HT1080 (cell line): ENCODE measurements at regions not wholly inside any gene's neighbourhood (a gene's known extent, or its start where the extent isn't known, plus 50 kb on each side); places are given as distances from the start of the nearest gene placed in this dataset.
"Not testable (repeated sequence)": the region's sequence is repeated elsewhere in the genome, so short reads cannot be mapped to it uniquely, and the experiment has no call there.

Experiments used
- DNase-seq: peaks from one replicate; pipeline ENCODE4 v3.0.0-alpha.2; 2015; ENCODE audit warnings: low read depth

DNA sequence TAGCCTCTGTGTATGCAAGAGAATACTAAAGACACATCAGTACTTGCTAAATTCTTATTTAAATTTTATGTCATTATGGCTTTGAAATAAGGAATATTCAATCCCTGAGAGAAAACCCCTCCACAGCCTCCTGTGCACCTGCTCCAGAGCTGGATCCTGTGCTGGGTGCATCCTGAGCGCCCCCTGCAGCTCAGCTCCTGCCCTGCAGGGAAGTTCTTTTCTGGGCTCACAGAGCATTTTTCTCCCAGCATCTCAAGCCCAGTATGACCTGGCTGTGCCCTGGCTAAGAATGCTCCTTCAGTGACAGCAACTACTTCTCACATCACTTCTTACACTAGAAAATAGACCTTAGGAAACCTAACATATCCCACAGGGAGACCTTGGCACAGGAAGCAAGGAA, 1211.7 kb downstream of the TMEM121 start:
- DNase-seq, result no peak

DNA sequence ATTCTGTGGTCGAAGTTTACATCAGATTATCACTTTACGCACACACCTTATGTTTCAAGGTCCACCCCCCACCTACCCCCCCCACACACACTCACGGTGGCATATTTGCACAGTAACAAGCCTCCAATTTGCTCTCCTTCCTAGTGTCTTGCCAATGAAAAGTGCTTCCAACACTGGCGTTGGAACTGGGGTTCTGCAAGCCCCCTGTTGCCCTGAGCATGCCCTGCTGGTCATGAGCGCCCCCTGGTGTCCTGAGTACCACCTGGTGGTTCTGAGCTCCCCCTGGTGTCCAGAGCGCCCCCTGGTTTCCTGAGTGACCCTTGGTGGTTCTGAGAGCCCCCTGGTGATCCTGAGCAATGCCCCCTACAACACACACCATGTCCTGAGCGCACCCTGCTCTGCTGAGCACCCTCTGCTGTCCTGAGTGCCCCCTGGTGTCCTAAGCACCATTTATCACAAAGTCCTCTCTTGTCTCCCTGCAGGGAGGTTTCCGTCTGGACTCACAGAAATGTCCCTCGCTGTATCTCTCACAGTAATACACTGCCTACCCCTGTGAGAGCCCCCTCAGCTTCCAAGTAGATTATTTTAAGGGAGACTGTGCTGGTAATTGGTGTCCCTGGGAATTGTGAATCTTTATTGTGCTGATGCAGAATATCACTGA, 1212.3 kb downstream of the TMEM121 start:
- DNase-seq, result not testable (repeated sequence)

DNA sequence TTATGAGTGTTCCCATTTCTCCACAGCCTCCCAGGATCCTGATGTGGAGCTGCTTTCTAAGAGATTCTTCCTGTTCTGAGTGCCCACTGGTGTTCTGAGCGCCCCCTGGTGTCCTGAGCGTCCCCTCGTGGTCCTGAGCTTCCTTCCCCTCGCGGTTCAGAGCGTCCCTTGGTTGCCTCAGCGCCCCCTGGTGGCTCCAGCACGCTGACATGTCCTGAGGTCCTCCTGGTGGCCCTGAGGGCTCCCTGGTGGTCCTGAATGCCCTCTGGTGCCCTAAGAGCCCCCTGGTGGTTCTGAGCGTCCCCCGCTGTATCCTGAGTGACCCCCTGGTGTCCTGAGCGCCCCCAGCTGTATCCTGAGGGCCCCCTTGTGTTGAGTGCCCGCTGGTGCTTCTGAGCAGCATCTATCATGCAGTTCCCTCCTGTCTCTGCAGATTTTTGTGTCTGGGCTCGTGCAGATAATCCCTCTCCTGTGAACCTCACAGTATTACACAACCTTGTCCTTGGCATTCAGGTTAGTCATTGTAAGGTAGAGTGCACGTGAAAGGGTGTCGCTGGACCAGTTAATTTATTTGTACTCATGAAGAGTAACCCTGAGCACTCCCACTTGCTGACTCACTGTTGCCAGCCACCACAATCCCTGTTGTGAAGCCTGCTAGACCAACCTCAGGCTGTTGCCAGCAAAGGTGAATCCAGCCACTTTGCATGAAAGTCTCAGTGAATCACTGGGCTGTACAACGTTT, 1214.9 kb downstream of the TMEM121 start:
- not testable (repeated sequence) for DNase-seq

DNA sequence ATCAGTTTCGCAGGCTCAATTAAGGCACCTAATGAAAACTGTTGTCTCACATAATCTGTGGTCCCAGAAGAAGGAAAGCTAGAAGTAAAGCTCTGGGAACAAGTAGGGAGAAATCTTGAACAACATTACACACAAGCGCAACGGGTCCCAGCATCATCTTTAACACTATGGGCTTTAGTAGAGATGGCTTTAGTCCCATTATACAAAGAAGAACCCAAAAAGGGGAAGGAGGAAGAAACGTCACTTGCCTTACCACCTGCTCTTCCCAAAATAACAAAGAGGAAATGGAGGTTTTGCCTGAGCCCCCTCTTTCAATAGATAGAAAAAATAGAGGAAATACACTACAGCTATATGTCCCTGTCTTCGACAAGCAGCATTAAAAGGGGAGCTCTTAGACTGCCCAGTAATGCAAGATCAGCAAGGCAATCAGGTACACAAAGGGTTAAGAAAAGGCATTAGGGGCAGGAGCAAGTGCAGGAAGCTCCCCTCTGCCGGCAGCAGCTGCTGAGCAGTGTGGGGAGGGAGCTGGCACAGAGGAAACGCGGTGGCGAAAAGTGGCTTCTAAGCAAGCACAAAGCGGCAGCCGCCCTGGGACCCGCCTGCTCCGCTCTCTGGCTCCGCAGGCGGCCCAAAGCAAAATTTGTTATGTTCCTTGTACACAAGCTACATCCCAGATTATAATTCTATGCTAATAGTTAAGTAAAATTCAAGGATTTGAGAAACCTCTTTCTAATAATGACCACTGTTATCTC, 1218.8 kb downstream of the TMEM121 start:
- not testable (repeated sequence) for DNase-seq

DNA sequence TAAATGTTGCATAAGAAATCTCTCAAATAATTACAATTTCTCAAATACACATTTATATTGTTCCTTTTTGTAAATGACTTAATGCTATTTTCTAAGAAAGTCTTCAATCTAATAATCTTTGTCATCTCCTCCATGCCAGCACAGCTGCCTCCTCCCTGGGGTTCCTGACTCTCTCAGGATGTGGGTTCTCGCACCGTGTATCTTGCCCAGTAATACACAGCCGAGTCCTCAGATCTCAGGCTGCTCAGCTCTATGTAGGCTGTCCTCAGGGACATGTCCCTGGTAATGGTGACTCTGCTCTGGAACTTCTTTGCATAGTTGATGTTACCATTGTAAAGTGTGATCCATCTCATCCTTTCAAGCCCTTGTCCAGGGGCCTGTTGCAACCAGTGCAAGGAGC, 1223.7 kb downstream of the TMEM121 start:
- DNase-seq, result not testable (repeated sequence)

DNA sequence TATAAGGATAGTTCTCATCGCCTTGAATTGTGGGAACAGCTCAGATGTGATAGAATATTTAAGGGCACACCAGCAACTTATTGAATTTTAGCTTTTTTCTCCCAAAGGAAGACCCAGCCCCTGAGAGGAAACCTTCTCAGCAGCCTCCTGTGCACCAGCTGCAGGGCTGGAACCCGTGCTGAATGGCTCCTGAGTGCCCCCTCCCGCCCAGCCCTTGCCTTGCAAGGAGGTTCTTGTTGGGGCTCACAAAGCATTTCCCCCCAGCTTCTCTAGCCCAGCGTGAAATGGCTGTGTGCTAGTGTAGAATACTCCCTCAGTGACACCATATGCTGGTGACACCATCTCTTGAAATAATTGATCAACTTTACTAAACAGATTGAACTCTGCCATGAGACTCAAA, 1227.4 kb downstream of the TMEM121 start:
- not testable (repeated sequence) for DNase-seq

DNA sequence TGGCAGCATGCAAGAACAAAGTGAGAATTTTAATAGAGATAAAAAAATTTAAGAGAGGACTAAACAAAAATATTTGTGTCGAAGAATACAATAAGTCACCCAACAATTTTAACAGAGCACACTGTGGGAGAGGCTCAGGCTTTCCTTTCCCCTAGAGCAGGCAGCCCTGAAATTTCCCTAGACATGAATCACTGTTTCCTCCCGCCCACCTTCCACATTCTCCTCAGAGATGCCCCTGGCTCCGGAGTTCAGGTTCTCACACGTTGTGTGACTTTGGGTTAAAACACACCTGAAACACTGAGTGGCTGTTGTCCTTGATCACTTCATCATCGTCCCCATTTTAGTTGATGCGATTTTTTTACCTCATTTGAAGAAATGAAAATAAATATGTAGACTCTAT, 1231.1 kb downstream of the TMEM121 start:
- not testable (repeated sequence) for DNase-seq

DNA sequence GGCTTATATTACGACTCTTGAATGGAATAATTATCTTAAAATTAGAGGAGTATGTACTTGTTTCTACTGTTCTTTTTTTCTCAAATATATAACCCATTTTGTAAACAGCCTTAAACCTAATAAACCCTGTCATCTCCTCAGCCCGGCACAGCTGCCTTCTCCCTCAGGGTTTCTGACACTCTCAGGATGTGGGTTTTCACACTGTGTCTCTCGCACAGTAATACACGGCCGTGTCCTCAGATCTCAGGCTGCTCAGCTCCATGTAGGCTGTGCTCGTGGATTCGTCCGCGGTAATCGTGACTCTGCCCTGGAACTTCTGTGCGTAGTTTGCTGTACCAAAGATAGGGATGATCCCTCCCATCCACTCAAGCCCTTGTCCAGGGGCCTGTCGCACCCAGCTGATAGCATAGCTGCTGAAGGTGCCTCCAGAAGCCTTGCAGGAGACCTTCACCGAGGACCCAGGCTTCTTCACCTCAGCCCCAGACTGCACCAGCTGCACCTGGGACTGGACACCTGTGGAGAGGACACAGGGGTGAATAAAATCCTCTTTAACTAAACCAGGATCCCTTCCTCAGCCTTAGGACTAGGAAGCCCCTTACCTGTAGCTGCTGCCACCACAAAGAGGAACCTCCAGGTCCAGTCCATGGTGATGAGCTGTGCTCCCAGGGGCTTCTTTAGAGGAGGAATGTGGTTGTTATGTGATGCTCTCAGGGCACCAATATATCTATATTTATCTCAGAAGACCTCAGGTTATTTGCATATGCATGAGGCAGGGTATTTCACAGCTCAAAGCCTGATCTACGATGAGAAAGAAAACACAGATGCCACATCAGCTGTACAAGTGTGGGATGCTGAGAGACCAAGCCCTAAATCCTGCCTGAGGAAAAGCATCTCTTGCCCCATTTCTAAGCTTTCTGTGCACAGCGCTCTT, 1235.8 kb downstream of the TMEM121 start:
- not testable (repeated sequence) for DNase-seq

DNA sequence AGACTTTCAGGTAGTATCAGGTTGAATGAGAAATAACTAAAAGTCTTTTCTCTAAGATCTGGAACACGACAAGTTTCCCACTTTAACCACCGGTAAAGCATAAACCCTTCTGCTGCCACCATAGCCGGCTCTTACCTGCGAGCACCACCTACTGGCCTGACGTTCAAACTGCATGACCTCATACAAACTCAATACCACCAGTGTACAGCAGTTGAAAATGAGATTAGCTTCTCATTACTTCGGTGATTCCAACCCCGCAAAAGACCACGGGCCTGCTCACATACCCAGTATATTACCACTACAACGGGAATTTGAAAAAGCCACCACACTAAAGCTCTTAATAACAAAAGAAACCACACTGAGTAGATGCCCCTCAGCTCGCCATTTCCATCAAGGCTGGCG, 1238.6 kb downstream of the TMEM121 start:
- DNase-seq, result not testable (repeated sequence)

DNA sequence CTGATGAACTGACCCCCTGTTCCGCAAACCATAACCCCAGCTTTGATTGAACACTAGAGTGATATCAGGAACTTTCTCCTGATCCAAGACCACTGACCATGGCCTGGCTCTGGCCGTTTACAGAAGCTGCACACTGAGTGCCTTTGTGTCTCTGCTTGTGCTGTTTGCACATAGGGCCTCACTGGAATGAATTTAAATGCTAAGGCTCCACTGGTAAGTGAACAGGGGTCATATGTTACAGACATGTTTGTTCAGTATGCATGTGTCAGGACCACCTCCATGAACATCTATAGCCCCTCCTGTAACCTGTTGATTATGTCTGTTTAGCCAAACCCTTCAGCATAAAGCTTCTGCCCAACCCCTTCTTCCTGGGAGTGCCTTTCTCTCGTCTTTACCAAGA, 1239.8 kb downstream of the TMEM121 start:
- no peak for DNase-seq

DNA sequence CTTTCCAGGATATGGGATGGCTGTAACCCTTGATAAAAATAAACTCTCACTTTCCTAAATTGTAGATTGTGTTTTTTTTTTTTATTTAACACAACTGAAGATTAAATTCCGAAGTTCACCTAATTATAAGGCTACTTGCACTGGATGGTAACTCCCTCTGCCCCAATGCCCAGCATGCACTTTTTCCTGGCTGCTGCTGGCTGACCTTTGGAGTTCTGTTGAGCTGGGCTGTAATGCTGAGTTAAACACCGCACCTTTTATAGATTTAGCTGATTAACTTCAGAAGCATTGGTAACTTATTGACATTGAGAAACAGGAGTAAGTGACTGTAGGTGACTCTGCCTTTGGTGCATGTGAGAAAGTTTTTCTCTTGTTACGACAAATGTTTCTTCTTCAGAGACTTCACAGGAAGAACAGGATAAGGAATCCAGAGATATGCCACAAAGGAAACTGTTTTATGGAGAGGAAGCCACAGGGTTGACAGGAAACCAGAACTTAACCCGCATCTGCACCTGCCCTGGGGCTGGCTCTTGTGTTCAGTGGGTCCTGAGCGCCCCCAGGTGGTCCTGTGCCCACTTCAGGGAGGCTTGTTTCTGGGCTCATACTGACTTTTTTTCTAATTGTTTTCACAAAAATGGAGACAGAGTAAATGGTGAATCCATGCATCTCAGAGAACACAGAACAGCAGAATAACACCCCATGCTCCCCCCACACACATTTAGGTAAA, 1240.3 kb downstream of the TMEM121 start:
- peak; percentile 3 for DNase-seq

DNA sequence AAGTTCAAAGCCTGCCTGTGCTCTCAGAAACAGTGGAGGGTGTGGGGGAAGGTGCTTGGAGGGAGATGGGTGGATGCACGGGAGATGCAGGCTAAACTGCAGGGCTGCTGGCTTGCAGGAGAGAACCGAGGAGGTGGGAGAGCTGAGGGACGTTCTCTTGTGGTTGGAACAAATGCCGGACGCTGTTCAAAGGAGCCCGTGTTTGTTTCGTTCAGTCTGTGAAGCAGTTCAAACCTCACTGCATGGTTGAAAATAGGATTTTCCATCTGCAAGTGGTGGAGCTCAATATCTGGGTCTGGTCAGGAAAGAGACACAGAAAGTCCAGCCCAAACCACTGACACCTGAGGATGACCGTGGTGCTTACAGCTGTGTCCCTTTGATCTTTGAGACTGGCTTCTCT, 1241.8 kb downstream of the TMEM121 start:
- DNase-seq, result not testable (repeated sequence)

DNA sequence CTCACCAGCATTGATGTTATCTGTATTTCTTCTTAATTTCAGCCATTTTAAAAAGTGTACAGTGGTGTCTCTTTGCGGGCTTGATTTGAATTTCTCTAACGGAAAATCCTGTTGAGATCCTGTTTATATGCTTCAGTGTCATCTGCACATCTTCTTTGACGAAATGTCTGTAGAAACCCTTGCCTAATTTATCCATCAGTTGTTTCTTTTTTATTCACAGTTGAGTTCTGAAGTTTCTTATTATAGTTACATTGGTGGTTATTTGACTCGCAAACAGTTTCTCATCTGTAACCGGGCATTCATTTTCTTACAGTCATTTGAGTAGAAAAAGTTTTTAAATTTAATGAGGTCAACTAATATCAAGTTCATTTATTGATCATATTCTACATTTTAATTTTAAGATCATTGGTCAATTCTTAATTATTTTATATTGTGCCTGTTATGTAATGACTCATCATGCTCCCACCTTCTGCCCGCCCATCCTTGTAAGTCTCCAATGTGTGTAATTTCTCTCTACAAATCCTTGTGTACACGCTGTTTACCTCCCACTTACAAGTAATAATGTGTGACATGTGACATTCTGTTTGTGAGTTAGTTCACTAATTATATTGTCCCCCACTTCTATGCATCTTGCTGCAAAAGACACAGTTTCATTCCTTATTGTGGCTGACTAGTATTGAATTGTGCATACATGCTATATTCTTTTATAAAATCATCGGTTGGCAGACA, 1242.8 kb downstream of the TMEM121 start:
- DNase-seq, result not testable (repeated sequence)

DNA sequence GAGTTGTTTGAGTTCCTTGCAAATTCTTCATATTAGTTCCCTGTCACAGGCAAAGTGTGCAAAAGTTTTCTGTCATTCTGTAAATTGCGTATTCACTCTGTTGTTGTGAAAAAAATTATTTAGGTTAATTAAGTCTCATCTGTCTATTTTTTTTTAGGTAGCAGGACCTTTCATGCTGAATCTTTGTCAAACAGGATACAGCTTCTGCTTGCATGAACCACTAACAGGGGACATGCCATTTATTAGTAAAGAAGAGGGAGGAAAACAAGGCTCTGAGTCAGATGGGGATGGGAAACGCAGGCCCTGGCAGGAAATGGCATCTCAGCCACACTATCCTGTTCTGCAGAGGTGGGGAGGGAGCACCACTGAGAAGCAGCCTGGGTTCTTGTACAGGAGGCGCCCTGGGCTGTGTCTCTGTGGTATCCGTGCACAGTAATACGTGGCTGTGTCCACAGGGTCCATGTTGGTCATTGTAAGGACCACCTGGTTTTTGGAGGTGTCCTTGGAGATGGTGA, 1243.8 kb downstream of the TMEM121 start:
- not testable (repeated sequence) for DNase-seq

DNA sequence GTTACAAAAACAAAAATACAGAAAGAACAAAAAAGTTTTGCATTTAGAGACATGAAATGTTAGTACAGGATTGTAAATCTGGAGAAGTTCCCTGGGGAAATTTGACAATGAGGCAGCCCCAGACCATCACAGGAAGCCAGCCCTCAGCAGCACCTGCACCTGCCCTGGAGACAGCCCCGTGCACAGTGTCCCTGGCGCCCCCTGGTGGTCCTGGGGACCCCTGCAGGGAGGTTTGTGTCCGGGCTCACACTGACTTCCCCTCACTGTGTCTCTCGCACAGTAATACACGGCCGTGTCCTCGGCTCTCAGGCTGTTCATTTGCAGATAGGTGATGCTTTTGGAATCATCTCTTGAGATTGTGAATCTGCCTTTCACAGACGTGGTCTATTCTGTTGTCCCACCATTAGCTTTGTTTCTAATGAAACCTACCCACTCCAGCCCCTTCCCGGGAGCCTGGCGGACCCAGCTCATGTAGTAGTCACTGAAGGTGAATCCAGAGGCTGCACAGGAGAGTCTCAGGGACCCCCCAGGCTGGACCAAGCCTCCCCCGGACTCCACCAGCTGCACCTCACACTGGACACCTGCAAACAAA, 1248.6 kb downstream of the TMEM121 start:
- DNase-seq, result not testable (repeated sequence)

DNA sequence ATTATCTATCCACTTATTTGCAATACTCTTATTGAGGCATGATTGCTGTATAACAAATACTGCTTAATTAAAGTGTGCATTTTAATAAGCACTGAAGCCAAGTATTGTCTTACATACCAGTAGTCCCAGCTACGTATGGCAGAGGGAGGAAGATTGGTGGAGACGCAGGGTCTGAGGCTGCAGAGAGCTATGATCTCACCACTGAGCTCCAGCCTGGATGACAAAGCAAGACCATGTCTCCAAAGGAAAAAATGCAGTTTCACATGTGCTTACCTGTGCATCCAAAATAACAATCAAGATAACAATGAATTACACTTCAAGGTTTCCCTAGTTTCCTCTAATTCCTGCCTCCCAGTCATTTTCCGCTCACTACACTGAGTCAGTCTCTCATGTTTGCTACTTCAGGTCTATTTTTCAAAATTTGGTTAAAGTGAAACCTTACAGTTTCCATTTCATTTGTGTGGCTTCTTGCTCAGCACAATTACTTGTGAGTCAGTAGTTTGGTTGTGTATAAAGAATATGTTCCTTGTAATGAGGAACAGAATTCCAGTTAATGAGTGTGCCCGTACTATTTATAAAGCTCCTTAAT, 1250.1 kb downstream of the TMEM121 start:
- no peak for DNase-seq

DNA sequence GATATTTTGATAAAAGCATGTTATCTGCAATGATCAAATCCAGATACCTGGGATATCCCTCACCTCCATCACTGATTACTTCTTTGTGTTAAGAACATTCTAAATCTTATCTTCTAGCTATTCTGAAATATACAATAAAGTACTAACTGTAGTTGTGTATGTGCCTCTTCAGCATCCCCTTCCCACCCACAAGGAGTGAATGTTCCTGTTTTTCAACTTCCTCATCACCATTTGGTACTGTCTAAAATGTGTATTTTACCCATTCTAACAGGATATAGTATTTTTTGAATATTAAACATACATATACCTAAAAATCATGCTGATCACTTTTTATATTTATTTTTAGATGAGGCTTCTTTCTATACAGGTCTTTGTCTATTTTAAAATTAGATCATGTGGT, 1252.6 kb downstream of the TMEM121 start:
- no peak for DNase-seq

DNA sequence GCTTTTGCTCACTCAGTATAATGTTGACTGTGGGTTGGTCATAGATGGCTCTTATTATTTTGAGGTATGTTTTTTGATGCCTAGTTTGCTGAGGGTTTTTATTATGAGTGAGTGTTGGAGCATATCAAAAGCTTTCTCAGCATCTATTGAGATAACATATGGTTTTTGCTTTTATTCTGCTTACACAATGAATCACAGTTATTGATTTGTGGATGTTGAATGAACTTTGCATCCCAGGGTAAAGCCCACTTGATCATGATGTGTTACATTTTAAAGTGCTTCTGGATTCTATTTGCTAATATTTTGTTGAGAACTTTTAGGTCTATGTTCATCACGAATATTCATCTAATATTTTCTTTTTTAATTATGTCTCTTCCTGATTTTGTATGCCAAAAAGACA, 1260.3 kb downstream of the TMEM121 start:
- no peak for DNase-seq

DNA sequence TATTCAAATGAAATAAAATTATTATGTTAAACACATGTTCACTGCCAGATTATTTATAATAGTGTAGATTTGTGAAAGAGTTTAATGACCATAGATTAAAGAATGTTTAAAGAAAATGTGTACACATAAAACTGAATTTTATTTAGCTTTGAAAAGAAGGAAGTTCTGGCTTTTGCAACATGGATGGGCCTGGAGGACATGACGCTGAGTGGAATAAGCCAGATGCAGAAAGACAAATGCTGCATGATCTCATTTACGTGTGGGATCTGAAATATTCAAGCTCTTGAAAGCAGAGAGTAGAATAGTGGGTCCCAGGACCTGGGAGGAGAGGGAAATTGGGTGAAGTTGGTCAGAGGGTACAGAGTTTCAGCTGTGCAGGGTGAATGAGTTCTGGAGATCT, 1261.2 kb downstream of the TMEM121 start:
- no peak for DNase-seq
